Erythroblast (primary cell): ENCODE measurements at regions not wholly inside any gene's neighbourhood (a gene's known extent, or its start where the extent isn't known, plus 50 kb on each side); places are given as distances from the start of the nearest gene placed in this dataset.
"Not testable (repeated sequence)": the region's sequence is repeated elsewhere in the genome, so short reads cannot be mapped to it uniquely, and the experiment has no call there.

ENCODE experiments used
- DNase-seq, 2 experiments: peaks; one replicate each; lab custom pipeline; 2025; lab: John Stamatoyannopoulos, UW
- GATA1 ChIP-seq: IDR thresholded peaks from 2 replicates; pipeline ENCODE4 v1.6.1; 2011; ENCODE audit warnings: low read depth, mild to moderate bottlenecking, control low read depth, low read length, moderate library complexity
- POLR2A ChIP-seq: IDR thresholded peaks from 2 replicates; pipeline ENCODE4 v1.6.1; 2011; ENCODE audit warnings: mild to moderate bottlenecking, low read length

- DNase-seq, result not testable (repeated sequence)
These were observed 108.1 kb downstream of the PROX1 start for GRCh38 chr1:214095896-214096295.

- no peak for DNase-seq
- no peak for TF ChIP-seq POLR2A
- TF ChIP-seq GATA1, result no peak
These were observed 113.5 kb downstream of the PROX1 start for GRCh38 chr1:214101246-214101645.

GRCh38 chr1:214101828-214102227 lies 114.1 kb downstream of the PROX1 start:
- TF ChIP-seq GATA1 (no peak), POLR2A (no peak)
- no peak for DNase-seq

GRCh38 chr1:214102907-214103306 lies 115.1 kb downstream of the PROX1 start:
- DNase-seq, result no peak
- no peak for TF ChIP-seq GATA1
- no peak for TF ChIP-seq POLR2A

GRCh38 chr1:214103778-214104177 lies 116.0 kb downstream of the PROX1 start:
- TF ChIP-seq GATA1 (no peak), POLR2A (no peak)
- no peak for DNase-seq

GRCh38 chr1:214106375-214106774 lies 118.6 kb downstream of the PROX1 start:
- no peak for DNase-seq
- TF ChIP-seq POLR2A (no peak), GATA1 (no peak)

- DNase-seq, result no peak
- TF ChIP-seq POLR2A (no peak), GATA1 (no peak)
These were observed 119.7 kb downstream of the PROX1 start for GRCh38 chr1:214107322-214108096.

GRCh38 chr1:214108097-214108446 lies 120.3 kb downstream of the PROX1 start:
- TF ChIP-seq POLR2A, result no peak
- TF ChIP-seq GATA1, result no peak
- DNase-seq, result no peak

GRCh38 chr1:214111796-214112195 lies 124.0 kb downstream of the PROX1 start:
- TF ChIP-seq POLR2A (no peak), GATA1 (no peak)
- no peak for DNase-seq

GRCh38 chr1:214116258-214116657 lies 128.5 kb downstream of the PROX1 start:
- TF ChIP-seq GATA1, result no peak
- no peak for TF ChIP-seq POLR2A
- DNase-seq, result no peak

GRCh38 chr1:214117780-214118179 lies 130.0 kb downstream of the PROX1 start:
- no peak for TF ChIP-seq POLR2A
- TF ChIP-seq GATA1, result no peak
- no peak for DNase-seq

- DNase-seq, result no peak
- TF ChIP-seq POLR2A (no peak), GATA1 (no peak)
These were observed 132.4 kb downstream of the PROX1 start for GRCh38 chr1:214120191-214120590.

GRCh38 chr1:214120951-214121350 lies 133.2 kb downstream of the PROX1 start:
- no peak for DNase-seq
- TF ChIP-seq GATA1, result no peak
- no peak for TF ChIP-seq POLR2A

- TF ChIP-seq GATA1 (no peak), POLR2A (no peak)
- no peak for DNase-seq
These were observed 134.3 kb downstream of the PROX1 start for GRCh38 chr1:214122110-214122509.
